ENCODE measurements at regions not wholly inside any gene's neighbourhood (a gene's known extent, or its start where the extent isn't known, plus 50 kb on each side); places are given as distances from the start of the nearest gene placed in this dataset.
"Not testable (repeated sequence)": the region's sequence is repeated elsewhere in the genome, so short reads cannot be mapped to it uniquely, and the experiment has no call there.

GRCh38 chr12:78361683-78362082, 502.9 kb upstream of the SYT1 start:
- no peak for DNase-seq
- no peak overlapping the region for H3K4me3 ChIP-seq
- no peak overlapping the region for H3K27ac ChIP-seq
- H3K36me3 ChIP-seq: no peaks in the 10 kb centered on the region
- in situ Hi-C loops (cut with MboI; ENCODE audit: low pct_ligation_motif_present in 1 of 4, low pct_unique_long_range_greater_than_20kb in 1 of 4, low sequenced_read_pairs in 3 of 4) (no loop called here), intact Hi-C loops (cut with DNase I; ENCODE audit: low total_unique reads) (no loop called here)
- H3K9me3 ChIP-seq: no peaks in the 10 kb centered on the region
- no peaks in the 10 kb centered on the region for H3K27me3 ChIP-seq
- no peak for TF ChIP-seq POLR2AphosphoS5 (IDR thresholded peaks at IDR 0.05)
- WGBS, 2 donors (ENCODE audit: low coverage in 1 of 2): 54 to 65% methylated on average over 4 of the region's 4 CpGs
- peaks cover 0 to 4% (median 0%) of the 10 kb centered on the region in 4 donors for H3K4me1 ChIP-seq

- no peak overlapping the region for H3K27ac ChIP-seq
- no peak for DNase-seq
- no peak overlapping the region for H3K4me3 ChIP-seq
- no peaks in the 10 kb centered on the region for H3K27me3 ChIP-seq
- intact Hi-C loops (cut with DNase I; ENCODE audit: low total_unique reads) (no loop called here), in situ Hi-C loops (cut with MboI; ENCODE audit: low pct_ligation_motif_present in 1 of 4, low pct_unique_long_range_greater_than_20kb in 1 of 4, low sequenced_read_pairs in 3 of 4) (no loop called here)
- no peaks in the 10 kb centered on the region for H3K4me1 ChIP-seq
- TF ChIP-seq, protein P1, sequence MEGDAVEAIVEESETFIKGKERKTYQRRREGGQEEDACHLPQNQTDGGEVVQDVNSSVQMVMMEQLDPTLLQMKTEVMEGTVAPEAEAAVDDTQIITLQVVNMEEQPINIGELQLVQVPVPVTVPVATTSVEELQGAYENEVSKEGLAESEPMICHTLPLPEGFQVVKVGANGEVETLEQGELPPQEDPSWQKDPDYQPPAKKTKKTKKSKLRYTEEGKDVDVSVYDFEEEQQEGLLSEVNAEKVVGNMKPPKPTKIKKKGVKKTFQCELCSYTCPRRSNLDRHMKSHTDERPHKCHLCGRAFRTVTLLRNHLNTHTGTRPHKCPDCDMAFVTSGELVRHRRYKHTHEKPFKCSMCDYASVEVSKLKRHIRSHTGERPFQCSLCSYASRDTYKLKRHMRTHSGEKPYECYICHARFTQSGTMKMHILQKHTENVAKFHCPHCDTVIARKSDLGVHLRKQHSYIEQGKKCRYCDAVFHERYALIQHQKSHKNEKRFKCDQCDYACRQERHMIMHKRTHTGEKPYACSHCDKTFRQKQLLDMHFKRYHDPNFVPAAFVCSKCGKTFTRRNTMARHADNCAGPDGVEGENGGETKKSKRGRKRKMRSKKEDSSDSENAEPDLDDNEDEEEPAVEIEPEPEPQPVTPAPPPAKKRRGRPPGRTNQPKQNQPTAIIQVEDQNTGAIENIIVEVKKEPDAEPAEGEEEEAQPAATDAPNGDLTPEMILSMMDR (IDR thresholded peaks at IDR 0.05): no peak
- TF ChIP-seq POLR2AphosphoS5 (IDR thresholded peaks at IDR 0.05): no peak
- TF ChIP-seq EP300 (IDR thresholded peaks at IDR 0.05; ENCODE audit: low read depth): no peak
- TF ChIP-seq POLR2A (IDR thresholded peaks at IDR 0.05): no peak
- WGBS, 2 donors (ENCODE audit: low coverage in 1 of 2): 90 to 93% methylated on average over 2 to 3 of the region's 3 CpGs
- no peaks in the 10 kb centered on the region for H3K9me3 ChIP-seq
- no peaks in the 10 kb centered on the region for H3K36me3 ChIP-seq
These were observed 493.3 kb upstream of the SYT1 start for GRCh38 chr12:78371284-78371683.

DNA sequence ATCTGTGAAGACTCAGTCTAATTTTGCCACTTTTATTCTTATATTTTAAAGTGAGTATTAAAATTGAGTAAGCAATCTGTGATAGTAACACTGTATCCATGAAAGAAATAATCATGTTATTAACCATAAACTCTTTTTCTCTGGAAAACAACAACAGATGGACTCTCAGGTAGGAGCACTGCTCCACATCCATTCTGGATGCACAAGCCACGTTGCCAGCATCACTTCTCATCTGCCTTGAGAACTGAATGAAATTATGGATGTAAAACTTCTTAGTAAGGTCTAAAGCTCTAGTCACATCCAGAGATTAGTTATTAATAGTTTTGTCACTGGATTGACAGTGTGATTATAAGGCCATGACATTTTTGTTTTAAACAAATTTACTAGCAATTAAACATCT, 489.1 kb upstream of the SYT1 start:
- 33 to 44% methylated on average over 1 of the region's 1 CpG for WGBS, 2 donors (ENCODE audit: low coverage in 1 of 2)
- in situ Hi-C loops (cut with MboI; ENCODE audit: low pct_ligation_motif_present in 1 of 4, low pct_unique_long_range_greater_than_20kb in 1 of 4, low sequenced_read_pairs in 3 of 4): no loop called here

DNA sequence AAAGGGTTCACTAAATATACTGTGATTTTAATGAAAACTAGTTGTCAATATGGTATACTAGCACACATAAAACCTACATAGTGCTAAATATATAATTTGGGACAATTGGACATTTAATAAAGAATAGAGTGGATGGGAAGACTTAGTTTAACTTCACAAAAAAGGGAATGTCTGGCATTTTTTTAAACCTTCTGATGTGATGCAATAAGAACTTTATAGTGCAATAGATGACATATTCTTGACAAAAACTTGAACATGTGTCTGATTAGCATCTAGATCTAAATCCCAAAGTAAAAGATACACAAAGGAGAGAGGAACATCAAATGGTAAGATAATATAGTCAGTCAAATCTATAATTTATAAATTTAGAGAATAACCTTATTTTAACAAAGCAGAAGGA, 488.3 kb upstream of the SYT1 start:
- Histone ChIP-seq H3K27me3 (no peaks in the 10 kb centered on the region), H3K4me1 (no peaks in the 10 kb centered on the region), H3K9me3 (peaks cover 0 to 9% of the 10 kb centered on the region in 2 donors), H3K4me3 (no peak overlapping the region), H3K27ac (no peak overlapping the region), H3K36me3 (no peaks in the 10 kb centered on the region)
- DNase-seq: no peak
- intact Hi-C loops (cut with DNase I; ENCODE audit: low total_unique reads): no loop called here
- in situ Hi-C loops (cut with MboI; ENCODE audit: low pct_ligation_motif_present in 1 of 4, low pct_unique_long_range_greater_than_20kb in 1 of 4, low sequenced_read_pairs in 3 of 4): no loop called here
- TF ChIP-seq, protein P1 (IDR thresholded peaks at IDR 0.05): no peak
- TF ChIP-seq POLR2A (IDR thresholded peaks at IDR 0.05) (no peak), EP300 (IDR thresholded peaks at IDR 0.05; ENCODE audit: low read depth) (no peak), POLR2AphosphoS5 (IDR thresholded peaks at IDR 0.05) (no peak)

More for the DNA sequence above, 489.1 kb upstream of the SYT1 start:
- Histone ChIP-seq H3K27me3 (no peaks in the 10 kb centered on the region), H3K36me3 (no peaks in the 10 kb centered on the region), H3K9me3 (peaks cover 0 to 9% of the 10 kb centered on the region in 2 donors), H3K27ac (no peak overlapping the region), H3K4me1 (no peaks in the 10 kb centered on the region), H3K4me3 (no peak overlapping the region)
- TF ChIP-seq EP300 (IDR thresholded peaks at IDR 0.05; ENCODE audit: low read depth) (no peak), POLR2AphosphoS5 (IDR thresholded peaks at IDR 0.05) (no peak), POLR2A (IDR thresholded peaks at IDR 0.05) (no peak)
- TF ChIP-seq, protein P1 (IDR thresholded peaks at IDR 0.05): no peak
- no peak for DNase-seq
- intact Hi-C loops (cut with DNase I; ENCODE audit: low total_unique reads): no loop called here

DNA sequence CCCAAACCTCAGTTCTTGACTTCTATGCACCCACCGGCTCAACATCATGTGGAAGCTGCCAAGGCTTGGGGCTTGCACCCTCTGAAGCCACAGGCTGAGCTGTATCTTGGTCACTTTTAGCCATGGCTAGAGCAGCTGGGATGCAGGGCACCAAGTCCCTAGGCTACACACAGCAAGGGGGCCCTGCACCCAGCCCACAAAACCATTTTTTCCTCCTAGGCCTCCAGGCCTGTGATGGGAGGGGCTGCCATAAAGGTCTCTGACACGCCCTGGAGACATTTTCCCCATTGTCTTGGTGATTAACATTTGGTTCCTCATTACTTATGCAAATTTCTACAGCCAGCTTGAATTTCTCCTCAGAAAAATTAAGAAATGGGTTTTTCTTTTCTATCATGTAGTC, 485.5 kb upstream of the SYT1 start:
- H3K4me1 ChIP-seq; in situ Hi-C loops (cut with MboI; ENCODE audit: low pct_ligation_motif_present in 1 of 4, low pct_unique_long_range_greater_than_20kb in 1 of 4, low sequenced_read_pairs in 3 of 4); H3K36me3 ChIP-seq; H3K27me3 ChIP-seq; H3K27ac ChIP-seq; DNase-seq; H3K9me3 ChIP-seq; intact Hi-C loops (cut with DNase I; ENCODE audit: low total_unique reads); H3K4me3 ChIP-seq: not testable (repeated sequence)
- WGBS, 2 donors (ENCODE audit: low coverage in 1 of 2): 56% methylated on average over 2 of the region's 2 CpGs; no CpG with 5 or more reads in 1 of the 2 donors

All from transverse colon (tissue), 4 donors.